K562 (cell line): ENCODE measurements at regions not wholly inside any gene's neighbourhood (a gene's known extent, or its start where the extent isn't known, plus 50 kb on each side); places are given as distances from the start of the nearest gene placed in this dataset.

Experiments
- ATAC-seq: fragments of 200-7000 bp; cut with Tn5 transposase; 3 replicates; pipeline ENCODE4 v1.9.1; 2020; ENCODE audit warnings: moderate library complexity
- BruUV-seq: library from RNA; stranded (reverse); fragments of 400-500 nt; replicated peaks from 2 replicates; lab custom pipeline; 2021; lab: Mats Ljungman, UMichigan
- CTCF ChIA-PET: fragments of 300-600 bp; formaldehyde crosslinking; extraction: SDS; loops from one replicate; lab custom pipeline; 2021; ENCODE audit warnings: low intra/inter-chr PET ratio; lab: Yijun Ruan, JAX
- POLR2A ChIA-PET: fragments of 300-600, 350-650 bp; sonication (Branson Sonifier 250); formaldehyde crosslinking; extraction: SDS; loops from one replicate; lab custom pipeline; 2021; ENCODE audit warnings: antibody characterized with exemption, inconsistent platforms; lab: Yijun Ruan, JAX
- DNase-seq, 4 experiments: peaks; one replicate each; pipeline versions ENCODE4 v3.0.0 to v3.0.0-alpha.2; 2011 to 2018; ENCODE audit warnings: low spot score in 3 of 4, mixed read lengths in 3 of 4; ENCODE audit errors: extremely low read depth in 1 of 4
- FAIRE-seq: peaks from 2 replicates; lab custom pipeline; 2011; peaks lifted over from hg19 to GRCh38; lab: Jason Lieb, UNC
- H2AFZ ChIP-seq: 2 replicates; pipeline ENCODE4 v1.6.0; 2011; ENCODE audit warnings: low read depth, low read length, control low read depth, inconsistent platforms
- H3K27ac ChIP-seq: fragments of 200-600 bp; 3 replicates; pipeline ENCODE4 v1.8.0; 2011; ENCODE audit warnings: low read depth, mild to moderate bottlenecking, control low read depth, inconsistent platforms, low read length, moderate library complexity, mixed read lengths; ENCODE audit errors: extremely low read depth
- H3K27me3 ChIP-seq, 2 experiments: fragments of 300-600 bp in 1 of 2; 2 replicates in 1 of 2; 3 replicates in 1 of 2; pipeline versions ENCODE4 v1.6.0 to v1.8.0; 2011; ENCODE audit warnings: inconsistent platforms in 2 of 2, low read length in 2 of 2, mild to moderate bottlenecking in 1 of 2, mixed read lengths in 1 of 2, moderate library complexity in 1 of 2; ENCODE audit not compliant: control insufficient read depth in 2 of 2, insufficient read depth in 2 of 2
- H3K36me3 ChIP-seq: fragments of 300-600 bp; 3 replicates; pipeline ENCODE4 v1.8.0; 2011; ENCODE audit warnings: mild to moderate bottlenecking, low read length, inconsistent platforms; ENCODE audit not compliant: control insufficient read depth, insufficient read depth
- H3K4me1 ChIP-seq, 2 experiments: fragments of 200-600 bp in 1 of 2; replicated peaks in 1 of 2; 2 replicates in 1 of 2; 3 replicates in 1 of 2; pipeline versions ENCODE4 v1.5.1 to v1.8.0; 2011; ENCODE audit warnings: inconsistent platforms in 2 of 2, low read length in 2 of 2, mild to moderate bottlenecking in 1 of 2, mixed read lengths in 1 of 2, moderate library complexity in 1 of 2; ENCODE audit not compliant: control insufficient read depth in 2 of 2, insufficient read depth in 2 of 2
- H3K4me2 ChIP-seq: 2 replicates; pipeline ENCODE4 v1.6.1; 2011; ENCODE audit warnings: low read length, control low read depth, inconsistent platforms, mixed read lengths; ENCODE audit not compliant: insufficient read depth
- H3K4me3 ChIP-seq: fragments of 200-600 bp; sonication (generic), shearing (Covaris generic); 2 replicates; pipeline ENCODE4 v1.5.1; 2016; ENCODE audit warnings: control low read depth, inconsistent platforms
- H3K79me2 ChIP-seq: fragments of 200-600 bp; 3 replicates; pipeline ENCODE4 v1.8.0; 2011; ENCODE audit warnings: low read length, inconsistent platforms; ENCODE audit not compliant: control insufficient read depth, insufficient read depth
- H3K9ac ChIP-seq, 2 experiments: 2 replicates each; pipeline versions ENCODE4 v1.6.0 to v1.6.1; 2011; ENCODE audit warnings: low read depth in 2 of 2, low read length in 2 of 2, control low read depth in 1 of 2, inconsistent platforms in 1 of 2, mild to moderate bottlenecking in 1 of 2, mixed read lengths in 1 of 2; ENCODE audit not compliant: insufficient read depth in 1 of 2
- H3K9me1 ChIP-seq: one replicate; pipeline ENCODE4 v1.6.0; 2011; ENCODE audit warnings: inconsistent platforms, mild to moderate bottlenecking, low read length, moderate library complexity; ENCODE audit not compliant: control insufficient read depth, insufficient read depth
- H3K9me3 ChIP-seq: replicated peaks from 2 replicates; pipeline ENCODE4 v1.5.1; 2011; ENCODE audit warnings: low read depth, low read length, inconsistent platforms; ENCODE audit not compliant: control insufficient read depth, insufficient read depth
- H4K20me1 ChIP-seq: replicated peaks from 2 replicates; pipeline ENCODE4 v1.6.1; 2011; ENCODE audit warnings: low read length, inconsistent platforms, mixed read lengths; ENCODE audit not compliant: control insufficient read depth, insufficient read depth
- CCNT2 ChIP-seq: IDR thresholded peaks from 2 replicates; pipeline ENCODE4 v1.6.1; 2011; ENCODE audit warnings: borderline replicate concordance, low read depth, mild to moderate bottlenecking, moderate library complexity, mixed read lengths, low read length; ENCODE audit not compliant: insufficient read length; ENCODE audit errors: extremely low read depth
- ESRRB ChIP-seq: fragments of 250-450 bp; sonication (Bioruptor Pico); IDR thresholded peaks from 2 replicates; pipeline ENCODE4 v1.5.0; 2020; ENCODE audit warnings: mild to moderate bottlenecking, moderate library complexity, borderline replicate concordance
- ETS1 ChIP-seq: conservative IDR thresholded peaks from 2 replicates; pipeline ENCODE4 v1.6.1; 2011; ENCODE audit warnings: low read depth, mild to moderate bottlenecking, low read length; ENCODE audit not compliant: control insufficient read depth
- KAT2B ChIP-seq: IDR thresholded peaks from one replicate; pipeline ENCODE4 v1.6.1; 2012; ENCODE audit warnings: low read depth, mild to moderate bottlenecking, control low read depth, inconsistent platforms, low read length, moderate library complexity
- MCM5 ChIP-seq: fragments of 450-650 bp; IDR thresholded peaks from 2 replicates; pipeline ENCODE4 v1.6.1; 2016; ENCODE audit warnings: low read depth
- POLR2AphosphoS5 ChIP-seq: IDR thresholded peaks from 2 replicates; pipeline ENCODE4 v1.6.1; 2011; ENCODE audit warnings: mild to moderate bottlenecking, low read depth, low read length, moderate library complexity; ENCODE audit not compliant: control insufficient read depth, insufficient read depth
- POLR3A ChIP-seq: IDR thresholded peaks from 2 replicates; pipeline ENCODE4 v1.6.1; 2011; ENCODE audit warnings: borderline replicate concordance, mild to moderate bottlenecking, moderate library complexity; ENCODE audit not compliant: insufficient read length, insufficient read depth; ENCODE audit errors: extremely low read depth
- TGIF2 ChIP-seq: sonication (generic); formaldehyde crosslinking; IDR thresholded peaks from 2 replicates; pipeline ENCODE4 v1.8.1; 2022; ENCODE audit warnings: mild to moderate bottlenecking, missing genetic modification reagents, moderate library complexity
- ZNF143 ChIP-seq: sonication (generic); formaldehyde crosslinking; IDR thresholded peaks from 2 replicates; pipeline ENCODE4 v1.9.0; 2022; ENCODE audit warnings: mild to moderate bottlenecking, missing genetic modification reagents
- ZNF589 ChIP-seq: fragments of 200-800 bp; sonication (Bioruptor generic); IDR thresholded peaks from 2 replicates; pipeline ENCODE4 v1.6.1; 2016; ENCODE audit warnings: low read depth, missing genetic modification characterization, missing compliant biosample characterization
- ZNF644 ChIP-seq: fragments of 200-800 bp; sonication (Bioruptor generic); IDR thresholded peaks from 2 replicates; pipeline ENCODE4 v1.6.1; 2016; ENCODE audit warnings: low read depth, missing genetic modification characterization, missing compliant biosample characterization
- ZSCAN29 ChIP-seq: fragments of 450-650 bp; IDR thresholded peaks from 2 replicates; pipeline ENCODE4 v1.6.1; 2017
- in situ Hi-C: fragments of 300-500 bp; cut with MboI; formaldehyde crosslinking; loops from 4 replicates; pipeline ENCODE4 v1.15.0; 2018; ENCODE audit warnings: inconsistent platforms, mixed read lengths
- intact Hi-C: fragments of 100-400 bp; cut with micrococcal nuclease; formaldehyde crosslinking; loops from 2 replicates; pipeline ENCODE4 v1.14.2; 2022
- TF ChIP-seq, protein P1 (sequence below), 2 experiments: fragments of 150-350 bp in 1 of 2; IDR thresholded peaks; 2 replicates each; pipeline ENCODE4 v1.6.1; 2012 to 2016; ENCODE audit warnings: low read depth in 2 of 2, low read length in 2 of 2, mild to moderate bottlenecking in 1 of 2, moderate library complexity in 1 of 2
- TF ChIP-seq, protein P2 (sequence below): sonication (generic); formaldehyde crosslinking; IDR thresholded peaks from 2 replicates; pipeline ENCODE4 v1.9.0; 2022; ENCODE audit warnings: mild to moderate bottlenecking, missing genetic modification reagents

DNA sequence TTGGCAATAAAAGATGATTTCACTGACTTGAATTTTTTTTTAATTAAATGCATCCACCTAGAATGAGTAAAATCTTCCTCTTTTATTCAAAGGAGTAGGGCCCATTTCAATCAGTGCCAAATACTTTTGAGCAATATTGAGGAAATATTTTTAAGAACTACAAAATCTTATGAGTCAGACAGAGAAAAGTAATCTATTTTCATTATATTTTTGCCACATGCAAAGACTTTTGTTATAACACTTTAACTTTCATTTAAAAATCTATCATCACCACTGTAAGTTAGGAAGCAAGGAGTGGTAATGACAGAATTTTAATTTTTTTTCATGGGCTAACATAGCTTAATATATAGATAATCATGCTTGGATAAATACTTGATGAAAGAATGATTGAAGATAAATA is 345.2 kb upstream of the KITLG start:
- H3K27me3 ChIP-seq, result no peaks in the 10 kb centered on the region
- H3K27ac ChIP-seq, result no peak overlapping the region
- no peaks in the 10 kb centered on the region for H3K9me1 ChIP-seq
- intact Hi-C loops, result no loop called here
- no peak overlapping the region for H3K4me3 ChIP-seq
- H3K9me3 ChIP-seq, result no peaks in the 10 kb centered on the region; the same call in 1 of the 2 replicates
- H3K4me2 ChIP-seq, result no peak overlapping the region
- H2AFZ ChIP-seq, result no peak overlapping the region
- in situ Hi-C loops, result no loop called here
- DNase-seq (no peak), FAIRE-seq (no peak), ATAC-seq (no peak)
- ChIA-PET POLR2A (no interaction called here), CTCF (no interaction called here)
- no peaks in the 10 kb centered on the region for H3K79me2 ChIP-seq
- no peaks in the 10 kb centered on the region for H3K36me3 ChIP-seq
- no peak overlapping the region for H3K9ac ChIP-seq
- no peak for TF ChIP-seq ZSCAN29
- TF ChIP-seq, protein P1, sequence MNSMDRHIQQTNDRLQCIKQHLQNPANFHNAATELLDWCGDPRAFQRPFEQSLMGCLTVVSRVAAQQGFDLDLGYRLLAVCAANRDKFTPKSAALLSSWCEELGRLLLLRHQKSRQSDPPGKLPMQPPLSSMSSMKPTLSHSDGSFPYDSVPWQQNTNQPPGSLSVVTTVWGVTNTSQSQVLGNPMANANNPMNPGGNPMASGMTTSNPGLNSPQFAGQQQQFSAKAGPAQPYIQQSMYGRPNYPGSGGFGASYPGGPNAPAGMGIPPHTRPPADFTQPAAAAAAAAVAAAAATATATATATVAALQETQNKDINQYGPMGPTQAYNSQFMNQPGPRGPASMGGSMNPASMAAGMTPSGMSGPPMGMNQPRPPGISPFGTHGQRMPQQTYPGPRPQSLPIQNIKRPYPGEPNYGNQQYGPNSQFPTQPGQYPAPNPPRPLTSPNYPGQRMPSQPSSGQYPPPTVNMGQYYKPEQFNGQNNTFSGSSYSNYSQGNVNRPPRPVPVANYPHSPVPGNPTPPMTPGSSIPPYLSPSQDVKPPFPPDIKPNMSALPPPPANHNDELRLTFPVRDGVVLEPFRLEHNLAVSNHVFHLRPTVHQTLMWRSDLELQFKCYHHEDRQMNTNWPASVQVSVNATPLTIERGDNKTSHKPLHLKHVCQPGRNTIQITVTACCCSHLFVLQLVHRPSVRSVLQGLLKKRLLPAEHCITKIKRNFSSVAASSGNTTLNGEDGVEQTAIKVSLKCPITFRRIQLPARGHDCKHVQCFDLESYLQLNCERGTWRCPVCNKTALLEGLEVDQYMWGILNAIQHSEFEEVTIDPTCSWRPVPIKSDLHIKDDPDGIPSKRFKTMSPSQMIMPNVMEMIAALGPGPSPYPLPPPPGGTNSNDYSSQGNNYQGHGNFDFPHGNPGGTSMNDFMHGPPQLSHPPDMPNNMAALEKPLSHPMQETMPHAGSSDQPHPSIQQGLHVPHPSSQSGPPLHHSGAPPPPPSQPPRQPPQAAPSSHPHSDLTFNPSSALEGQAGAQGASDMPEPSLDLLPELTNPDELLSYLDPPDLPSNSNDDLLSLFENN (IDR thresholded peaks at IDR 0.05; ENCODE audit: low read depth in 2 of 2, low read length in 2 of 2), result no peak
- TF ChIP-seq KAT2B, result no peak
- TF ChIP-seq POLR2AphosphoS5, result no peak
- TF ChIP-seq POLR3A, result no peak
- TF ChIP-seq CCNT2, result no peak
- no peak for TF ChIP-seq MCM5
- TF ChIP-seq TGIF2, result no peak
- TF ChIP-seq, protein P2, sequence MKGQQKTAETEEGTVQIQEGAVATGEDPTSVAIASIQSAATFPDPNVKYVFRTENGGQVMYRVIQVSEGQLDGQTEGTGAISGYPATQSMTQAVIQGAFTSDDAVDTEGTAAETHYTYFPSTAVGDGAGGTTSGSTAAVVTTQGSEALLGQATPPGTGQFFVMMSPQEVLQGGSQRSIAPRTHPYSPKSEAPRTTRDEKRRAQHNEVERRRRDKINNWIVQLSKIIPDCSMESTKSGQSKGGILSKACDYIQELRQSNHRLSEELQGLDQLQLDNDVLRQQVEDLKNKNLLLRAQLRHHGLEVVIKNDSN (CRISPR knock-in tag), result no peak
- no peak for TF ChIP-seq ETS1
- TF ChIP-seq ZNF644 (tag), result no peak
- TF ChIP-seq ESRRB, result no peak
- TF ChIP-seq ZNF143 (CRISPR knock-in tag), result no peak
- TF ChIP-seq ZNF589, result no peak
- H3K4me1 ChIP-seq, result no peaks in the 10 kb centered on the region
- BruUV-seq, result no TSS peak
- no peaks in the 10 kb centered on the region for H4K20me1 ChIP-seq
